HG02943 (cell line): ENCODE measurements at regions not wholly inside any gene's neighbourhood (a gene's known extent, or its start where the extent isn't known, plus 50 kb on each side); places are given as distances from the start of the nearest gene placed in this dataset.

ENCODE experiments used
- ATAC-seq: cut with Tn5 transposase; IDR thresholded peaks from one replicate; pipeline ENCODE4 v1.9.1; 2021; ENCODE audit warnings: mild to moderate bottlenecking, low read depth, moderate library complexity; ENCODE audit not compliant: unreplicated experiment

DNA sequence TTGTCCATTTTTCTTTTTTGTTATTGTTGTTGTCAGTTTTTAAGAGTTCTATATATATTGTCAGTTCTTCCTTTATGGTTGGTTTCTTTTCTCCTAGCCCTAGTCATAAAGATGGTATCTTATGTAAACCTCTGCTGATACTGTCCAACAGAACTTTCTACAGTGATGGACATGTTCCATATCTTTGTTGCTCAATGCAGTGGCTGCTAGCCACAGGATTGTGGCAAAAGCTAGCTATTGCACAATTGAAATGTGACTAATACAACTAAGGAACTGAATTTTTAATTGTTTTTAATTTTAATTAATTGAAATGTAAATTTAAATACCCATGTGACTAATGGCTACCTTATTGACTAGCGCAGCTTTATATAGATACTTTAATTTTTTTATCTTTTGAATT lies 411.8 kb upstream of the PTBP2 start:
- ATAC-seq = no peak

DNA sequence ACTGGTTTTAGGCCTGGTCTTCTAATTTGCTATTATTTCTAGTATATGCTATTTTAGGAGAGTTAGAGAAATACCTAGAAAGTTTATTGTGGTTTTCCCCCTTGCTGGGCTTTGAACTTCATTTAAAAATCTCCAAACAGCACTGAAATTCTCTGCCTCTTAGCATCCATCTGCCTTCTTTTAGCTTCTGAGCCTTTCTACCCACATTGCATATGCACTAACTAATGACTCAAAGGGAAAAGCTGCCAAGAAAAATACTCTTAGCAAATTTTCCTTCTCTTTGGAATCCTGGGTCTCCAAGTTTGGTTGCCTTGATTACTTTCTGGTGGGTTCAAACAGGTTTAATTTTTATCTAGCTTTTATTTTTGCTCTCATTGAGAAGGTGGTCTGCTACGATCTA lies 408.4 kb upstream of the PTBP2 start:
- no peak for ATAC-seq

DNA sequence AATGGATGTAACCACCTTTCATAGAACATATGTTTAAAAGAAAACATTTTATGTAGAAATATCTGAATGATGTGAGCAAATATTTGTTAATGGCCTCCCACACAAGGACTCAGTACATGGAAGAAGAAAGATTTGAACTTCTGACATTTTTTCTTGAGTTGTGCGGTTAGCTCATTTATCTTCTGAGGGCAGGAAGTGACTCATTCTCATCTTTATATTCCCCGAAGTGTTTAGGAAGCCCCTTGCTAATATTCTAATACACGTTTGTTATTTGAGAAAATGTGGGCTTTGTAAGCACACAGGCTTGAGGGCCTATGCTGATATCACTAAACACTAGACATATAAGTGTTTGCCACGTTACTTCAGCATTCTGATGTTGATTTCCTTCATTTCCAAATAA lies 392.5 kb upstream of the PTBP2 start:
- no peak for ATAC-seq

DNA sequence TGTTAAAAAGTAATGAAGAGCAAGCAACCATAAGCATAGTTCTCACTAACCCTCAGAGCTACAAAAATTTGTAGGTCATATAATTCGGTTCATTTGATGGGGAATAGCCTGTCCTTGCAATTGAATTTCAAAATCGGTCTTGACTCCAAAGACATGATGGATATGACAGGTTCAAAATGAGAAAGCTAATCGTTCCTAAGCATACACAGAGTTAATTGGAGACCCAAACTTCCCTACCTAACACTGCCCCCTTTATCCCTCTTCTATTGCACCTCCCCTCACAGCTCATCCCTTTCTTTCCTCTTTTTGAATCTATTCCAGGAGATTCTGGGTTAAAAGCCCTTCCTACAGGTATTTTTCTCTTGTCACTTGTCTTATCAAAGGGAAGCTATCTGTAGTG lies 390.0 kb upstream of the PTBP2 start:
- no peak for ATAC-seq

DNA sequence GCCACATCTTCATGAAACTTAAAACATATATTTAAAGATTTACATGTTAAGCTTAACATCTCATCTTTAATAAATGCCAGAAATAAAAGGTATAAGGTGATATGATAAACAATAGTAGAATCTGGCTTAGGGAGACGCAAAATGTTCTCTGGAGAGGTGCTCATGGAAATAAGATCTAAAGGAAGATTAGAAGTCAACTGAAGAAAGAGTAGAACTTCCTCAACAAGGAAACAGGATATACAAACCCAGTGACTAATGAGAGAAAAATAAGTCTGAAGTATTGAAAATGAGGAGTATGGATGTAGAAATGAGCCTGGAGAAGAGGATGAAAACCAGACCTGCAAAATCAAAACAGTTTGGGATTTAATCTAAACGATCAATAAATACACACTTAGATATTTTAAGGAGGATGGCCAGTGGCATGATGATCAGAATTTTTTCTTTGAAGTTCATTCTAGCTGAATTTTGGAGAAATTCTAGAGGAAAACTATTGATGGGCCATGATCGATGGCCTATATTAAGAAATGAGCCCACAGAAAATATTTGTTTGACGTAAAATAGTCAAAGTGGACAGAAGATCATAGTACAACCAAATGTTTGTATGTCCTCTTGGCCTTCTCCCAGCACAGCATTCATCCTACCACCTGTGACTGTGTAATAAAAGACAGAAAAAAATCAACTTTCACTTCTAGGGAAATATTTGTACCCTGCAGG lies 387.9 kb upstream of the PTBP2 start:
- ATAC-seq = no peak

DNA sequence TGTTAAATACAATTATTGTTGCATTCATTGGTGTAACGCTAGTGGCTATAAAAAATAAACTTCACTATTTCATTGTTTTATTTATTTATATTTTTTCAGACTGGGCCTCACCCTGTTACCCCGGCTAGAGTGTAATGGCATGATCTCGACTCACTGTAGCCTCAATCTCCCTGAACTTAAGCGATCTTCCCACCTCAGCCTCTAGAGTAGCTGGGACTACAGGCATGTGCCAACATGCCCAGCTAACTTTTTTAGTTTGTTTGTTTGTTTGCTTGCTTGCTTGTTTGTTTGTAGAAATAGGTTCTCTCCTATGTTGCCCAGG lies 387.4 kb upstream of the PTBP2 start:
- no peak for ATAC-seq

DNA sequence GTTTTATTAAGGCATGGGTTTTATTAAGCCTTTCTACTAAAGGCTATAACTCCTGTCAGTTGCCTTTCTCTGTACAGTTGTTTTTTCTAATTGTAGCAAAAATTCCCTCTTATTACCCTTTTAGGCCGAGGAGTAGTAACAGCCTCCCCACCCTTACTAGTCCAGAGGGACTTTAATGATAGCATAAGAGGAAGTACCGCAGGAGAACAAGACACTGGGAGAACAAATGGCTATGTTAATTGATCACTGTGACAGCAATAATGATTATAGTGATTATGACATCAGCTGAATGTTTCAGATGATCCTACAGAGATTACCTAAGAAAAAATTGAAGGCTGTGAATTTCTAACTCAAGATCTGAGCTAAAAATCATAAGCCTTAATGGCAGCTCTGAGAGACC lies 383.0 kb upstream of the PTBP2 start:
- no peak for ATAC-seq

DNA sequence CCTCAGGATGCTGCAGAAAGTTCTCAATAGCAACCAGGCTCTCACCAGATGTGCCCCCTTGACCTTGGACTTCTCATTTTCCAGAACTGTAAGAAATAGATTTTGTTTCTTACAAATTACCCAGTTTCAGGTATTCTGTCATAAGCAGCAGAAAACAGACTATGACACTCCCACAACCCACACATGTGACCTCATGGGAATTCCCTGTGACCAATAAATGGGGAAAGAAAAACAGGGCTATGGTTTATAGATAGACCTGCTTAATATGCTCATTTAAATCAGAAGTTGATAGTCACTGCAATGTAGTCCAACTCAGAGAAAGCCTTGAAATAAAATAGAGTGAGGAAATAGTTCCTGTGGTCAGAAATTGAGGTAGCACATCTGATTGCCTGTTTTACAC lies 380.9 kb upstream of the PTBP2 start:
- no peak for ATAC-seq

DNA sequence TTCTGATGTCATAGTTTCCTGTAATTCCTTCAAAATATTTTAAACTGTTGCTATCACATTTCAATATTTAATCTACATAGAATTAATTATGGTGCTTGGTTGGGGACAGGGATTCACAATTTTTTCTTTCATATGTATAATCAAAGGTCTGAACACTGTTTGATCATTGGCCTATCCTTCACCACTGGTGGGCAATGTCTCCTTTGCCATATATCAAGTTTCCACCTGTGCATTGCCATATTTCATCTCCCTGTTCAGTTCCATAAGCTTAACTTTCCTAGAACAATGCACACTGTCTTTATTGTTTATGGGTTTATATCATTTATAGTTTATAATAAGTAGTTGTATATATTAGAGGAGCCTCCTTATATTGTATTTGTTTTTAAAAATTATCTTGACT lies 374.9 kb upstream of the PTBP2 start:
- no peak for ATAC-seq

DNA sequence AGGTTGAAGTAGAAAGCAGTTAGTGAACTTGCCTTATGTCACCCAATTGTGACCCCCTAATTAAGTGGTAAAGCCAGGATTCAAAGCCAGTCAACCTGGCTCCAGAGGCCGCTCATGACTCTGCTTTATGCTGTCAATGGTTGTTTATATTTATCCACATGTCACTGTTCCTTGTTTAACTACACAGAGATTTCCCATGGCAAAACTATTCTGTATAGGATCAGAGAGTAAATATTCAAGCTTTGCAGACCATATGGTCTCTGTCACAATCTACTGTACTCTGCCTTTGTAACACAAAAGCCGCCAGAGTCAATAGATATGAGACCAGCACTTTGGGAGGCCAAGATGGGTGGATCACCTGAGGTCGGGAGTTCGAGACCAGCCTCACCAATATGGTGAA lies 371.7 kb upstream of the PTBP2 start:
- ATAC-seq = no peak

DNA sequence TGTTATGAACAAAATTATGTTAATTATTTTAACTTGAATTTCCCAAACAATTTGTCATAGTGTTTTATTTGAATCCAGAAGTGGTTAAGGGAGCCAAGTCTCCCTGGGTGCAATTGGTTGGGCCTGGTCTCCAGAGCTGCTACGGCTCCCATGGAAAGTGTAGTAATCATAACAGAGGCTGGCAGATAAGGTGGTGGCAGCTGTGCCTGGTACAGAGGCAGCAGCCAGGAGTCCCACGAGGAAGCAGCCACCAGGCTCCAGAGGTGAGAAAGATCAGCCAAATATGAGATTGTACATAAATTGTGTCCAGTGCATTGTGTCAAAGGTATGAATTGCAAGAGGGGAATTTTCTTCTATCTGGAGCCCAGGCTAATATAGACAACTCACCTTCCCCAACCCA lies 368.9 kb upstream of the PTBP2 start:
- ATAC-seq = no peak

DNA sequence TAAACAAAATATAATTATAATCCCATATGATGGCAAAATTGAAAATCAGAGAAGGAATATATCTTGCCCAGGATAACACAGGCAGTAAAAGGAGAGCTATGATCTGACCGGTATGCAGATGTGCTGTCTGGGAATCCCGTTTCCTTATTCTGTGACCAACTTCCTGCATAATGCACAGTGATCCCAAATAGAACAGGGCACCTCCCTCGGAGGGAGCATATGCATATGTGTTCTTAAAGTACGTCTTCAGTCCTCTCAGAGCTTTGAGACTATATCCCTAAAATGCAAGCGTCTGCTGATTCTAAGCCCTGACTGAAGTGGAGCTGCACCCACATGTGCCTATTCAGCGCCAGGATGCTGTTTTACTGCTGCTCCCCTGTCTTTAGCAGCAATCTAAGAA lies 366.1 kb upstream of the PTBP2 start:
- no peak for ATAC-seq

DNA sequence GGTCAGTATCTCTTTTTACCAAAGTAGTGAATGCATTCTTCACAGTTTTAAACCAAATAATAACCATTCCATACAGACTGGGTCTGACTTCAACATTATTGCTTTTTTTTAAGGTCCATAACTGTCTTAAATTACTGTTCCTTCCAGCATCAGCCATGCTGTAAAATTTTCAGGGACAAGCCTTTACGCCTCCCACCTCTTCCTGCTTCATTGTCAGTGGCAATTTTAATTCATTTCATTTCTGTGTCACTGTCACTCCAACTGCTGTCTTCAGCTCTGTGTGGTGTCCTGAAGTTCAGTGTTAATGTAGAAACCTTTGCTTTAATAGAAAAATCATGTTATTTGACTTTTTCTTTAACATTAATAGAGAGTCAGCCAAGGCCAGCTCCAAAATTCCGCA lies 365.6 kb upstream of the PTBP2 start:
- no peak for ATAC-seq

DNA sequence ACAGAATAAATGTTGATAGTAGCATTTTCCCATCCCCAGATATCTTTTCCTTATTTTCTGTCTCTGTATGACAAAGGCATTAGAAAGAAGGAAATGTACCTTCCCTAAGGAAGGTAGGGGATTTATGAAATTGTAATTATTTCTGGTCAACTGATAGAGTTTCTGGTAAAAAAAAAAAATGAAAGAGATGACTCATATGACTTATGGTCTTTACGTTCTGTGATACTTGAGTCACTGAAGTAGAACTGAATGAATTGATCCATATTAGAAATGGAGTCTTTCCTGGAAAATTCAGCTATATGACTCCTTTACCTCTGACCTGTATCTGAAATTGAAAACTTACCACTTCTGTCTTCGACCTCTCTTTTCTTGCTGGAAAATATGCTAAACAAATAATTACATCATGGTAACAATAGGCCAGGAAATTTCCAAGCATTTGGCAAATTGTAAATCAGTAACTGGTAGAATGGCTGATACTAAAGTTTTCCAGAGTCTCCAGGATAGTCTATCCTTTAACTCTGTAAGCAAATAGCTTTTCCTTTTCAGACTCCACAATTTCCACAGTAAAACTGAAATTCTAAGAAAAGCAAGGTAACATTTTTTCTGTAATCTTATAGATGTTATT lies 364.3 kb upstream of the PTBP2 start:
- no peak for ATAC-seq

DNA sequence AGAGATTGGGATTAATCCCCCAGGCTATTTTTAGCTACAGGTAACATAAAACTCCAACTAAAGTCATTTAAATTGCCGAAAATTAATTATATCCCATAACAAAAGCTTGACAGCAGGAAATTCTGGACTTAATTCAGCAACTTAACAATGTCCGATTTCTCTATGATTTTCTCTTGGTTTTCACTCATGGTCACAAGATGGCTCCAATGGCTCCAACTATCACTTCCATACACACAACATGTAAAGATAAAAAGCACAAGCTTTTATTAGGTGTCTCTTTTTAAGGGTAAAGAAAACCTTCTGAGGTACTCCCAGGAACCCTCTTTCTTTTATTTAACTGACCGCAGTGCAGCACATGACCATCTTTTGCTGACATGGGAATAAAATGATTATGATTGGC lies 363.5 kb upstream of the PTBP2 start:
- no peak for ATAC-seq

DNA sequence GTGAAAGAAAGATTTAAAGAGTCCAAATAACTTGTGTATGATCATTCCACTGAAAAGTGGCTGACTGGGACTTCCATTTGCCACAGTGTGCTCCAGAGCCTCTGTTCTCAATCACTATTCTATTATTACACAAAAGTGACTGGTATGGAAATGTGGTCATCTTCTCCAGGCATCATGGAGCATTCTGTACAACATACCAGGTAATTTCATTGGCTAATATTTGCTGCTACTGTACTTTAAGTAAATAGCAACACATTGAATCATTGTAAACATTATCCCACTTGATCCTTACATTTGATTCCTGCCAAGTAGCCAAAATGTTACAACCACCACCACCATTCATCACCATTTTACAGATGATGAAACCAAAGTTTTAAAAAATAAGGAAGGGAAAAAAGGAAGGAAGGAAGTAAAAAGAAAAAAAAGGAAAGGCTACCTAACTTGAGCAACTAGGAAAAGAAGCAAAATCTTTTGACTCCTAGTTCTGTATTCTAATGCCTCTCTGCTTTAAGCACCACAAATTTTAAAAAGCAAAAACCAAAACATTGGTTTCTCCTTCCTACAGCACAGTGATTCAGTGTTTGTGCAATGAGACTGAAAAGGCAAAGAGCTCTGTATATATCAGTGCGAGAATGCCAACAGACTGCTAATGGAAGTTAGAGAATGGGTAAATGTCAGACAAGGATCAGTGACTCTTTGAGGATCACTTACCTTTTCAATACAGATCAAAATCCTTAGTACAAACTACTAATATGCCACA lies 361.4 kb upstream of the PTBP2 start:
- ATAC-seq = no peak

DNA sequence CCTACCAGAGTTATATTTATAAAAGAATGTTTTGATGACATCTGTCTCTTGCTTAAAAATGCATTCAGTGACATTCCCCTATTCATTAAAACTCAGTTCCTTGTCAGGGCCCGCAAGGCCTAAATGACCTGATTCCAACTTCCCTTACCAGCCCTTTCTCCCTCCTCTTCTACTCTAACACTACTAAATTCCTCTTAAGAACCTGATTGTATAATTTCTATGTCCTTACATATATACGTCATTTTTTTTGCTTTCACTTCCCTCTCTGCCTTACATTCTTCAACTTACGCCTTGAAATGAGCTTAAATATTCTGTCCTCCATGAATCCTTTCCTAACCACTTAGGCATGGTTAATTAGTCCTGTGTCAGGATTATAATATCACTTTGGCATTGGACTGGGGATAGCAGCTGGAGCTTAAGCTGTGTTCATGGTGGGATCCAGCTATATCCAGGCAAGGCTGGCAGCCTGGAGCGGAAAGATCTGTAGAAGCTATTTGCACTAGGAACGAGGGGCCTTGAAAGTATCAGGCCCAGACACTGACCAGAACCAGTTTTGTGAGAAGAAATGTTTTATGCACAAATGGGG lies 360.2 kb upstream of the PTBP2 start:
- ATAC-seq = no peak

DNA sequence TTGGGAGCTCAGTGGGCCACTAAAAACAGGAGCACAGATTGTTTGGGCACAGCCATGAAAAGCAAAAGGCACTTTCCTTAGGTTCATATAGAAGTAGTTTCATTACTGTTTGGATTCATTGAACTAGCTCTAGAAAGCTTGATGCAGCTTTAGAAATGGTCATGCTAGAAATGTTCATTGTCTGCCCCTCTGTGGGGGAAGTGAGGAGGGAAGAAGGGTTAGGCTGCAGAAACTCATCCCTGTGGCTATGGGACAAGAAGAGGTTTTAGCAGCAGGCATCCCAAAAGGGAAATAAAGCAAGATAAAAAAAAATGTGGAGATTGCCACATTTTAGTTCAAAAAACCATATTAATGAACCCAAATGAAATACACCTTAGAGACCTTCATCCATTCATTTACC lies 359.6 kb upstream of the PTBP2 start:
- ATAC-seq = no peak

DNA sequence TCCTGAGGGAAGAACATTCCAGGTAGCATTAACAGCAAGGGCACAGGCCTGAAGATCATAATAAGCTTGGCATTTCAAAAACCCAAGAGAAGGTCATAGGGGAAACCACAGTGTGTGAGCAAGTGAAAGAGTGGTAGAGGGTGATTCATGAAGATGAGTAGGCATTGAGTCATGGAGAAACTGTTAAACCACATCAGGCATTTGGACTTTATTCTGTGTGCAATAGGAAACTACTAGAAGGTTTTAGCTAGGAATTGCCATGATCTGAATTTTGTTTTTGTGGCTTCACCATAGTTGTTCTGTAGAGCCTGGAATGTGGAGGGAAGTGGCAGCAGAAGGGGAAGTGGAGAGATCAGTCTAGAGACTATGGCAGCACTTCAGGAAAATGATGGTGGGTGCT lies 359.0 kb upstream of the PTBP2 start:
- no peak for ATAC-seq

DNA sequence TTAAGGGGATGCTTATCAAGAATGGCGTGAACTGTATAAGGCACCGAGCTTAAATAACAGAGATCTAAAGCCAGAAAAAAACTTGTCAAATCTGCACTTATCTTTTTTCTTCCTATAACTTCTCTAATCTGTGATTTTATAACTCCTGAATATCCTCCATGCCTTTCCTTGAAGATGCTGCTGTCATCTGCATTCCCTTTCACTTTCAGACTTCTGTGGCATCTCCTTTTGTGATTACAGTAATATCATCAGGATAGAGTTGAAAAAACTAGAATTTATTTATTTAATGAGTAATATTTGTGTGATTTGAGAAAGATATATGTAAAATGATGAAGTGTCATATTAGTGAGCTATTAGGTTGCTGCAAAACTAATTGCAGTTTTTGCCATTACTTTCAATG lies 357.8 kb upstream of the PTBP2 start:
- no peak for ATAC-seq

DNA sequence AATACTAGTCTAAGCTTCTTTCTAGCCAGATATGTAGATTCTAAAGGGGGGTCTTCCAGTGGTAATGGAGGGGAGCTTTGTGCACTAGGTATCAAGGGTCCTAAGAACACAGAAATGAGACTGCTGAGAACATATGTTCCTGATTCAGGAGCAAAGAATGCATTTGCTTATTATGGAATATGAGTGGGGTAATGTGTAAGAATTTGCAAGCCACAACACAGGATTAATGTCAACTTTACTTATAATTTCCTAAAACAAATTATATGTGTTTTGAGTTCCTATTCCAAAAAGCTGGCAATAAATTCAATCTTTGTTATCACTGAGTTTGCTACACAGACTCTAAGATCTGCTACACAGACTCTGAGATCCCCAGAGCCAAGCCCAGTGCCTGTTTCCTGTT lies 357.0 kb upstream of the PTBP2 start:
- ATAC-seq = no peak

DNA sequence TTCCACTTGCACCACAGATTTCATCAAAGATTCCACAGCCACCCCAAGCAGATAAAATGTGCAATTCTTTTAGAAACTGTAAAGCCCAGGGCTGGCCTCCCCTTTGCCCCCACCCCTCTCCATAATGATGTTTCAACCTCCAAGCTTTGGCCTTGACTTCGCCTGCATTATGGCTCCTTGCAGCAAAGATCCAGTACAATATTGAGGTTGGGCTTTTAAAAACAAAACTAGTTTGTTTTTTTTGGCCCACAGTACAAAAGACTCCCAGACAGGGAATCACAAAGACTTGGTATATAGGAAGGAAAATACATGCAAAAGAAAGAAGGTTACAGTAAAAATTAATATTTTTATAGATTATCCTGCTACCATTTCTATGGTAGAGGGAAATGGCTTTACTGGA lies 356.5 kb upstream of the PTBP2 start:
- no peak for ATAC-seq
